ENCODE measurements at regions not wholly inside any gene's neighbourhood (a gene's known extent, or its start where the extent isn't known, plus 50 kb on each side); places are given as distances from the start of the nearest gene placed in this dataset.

DNA sequence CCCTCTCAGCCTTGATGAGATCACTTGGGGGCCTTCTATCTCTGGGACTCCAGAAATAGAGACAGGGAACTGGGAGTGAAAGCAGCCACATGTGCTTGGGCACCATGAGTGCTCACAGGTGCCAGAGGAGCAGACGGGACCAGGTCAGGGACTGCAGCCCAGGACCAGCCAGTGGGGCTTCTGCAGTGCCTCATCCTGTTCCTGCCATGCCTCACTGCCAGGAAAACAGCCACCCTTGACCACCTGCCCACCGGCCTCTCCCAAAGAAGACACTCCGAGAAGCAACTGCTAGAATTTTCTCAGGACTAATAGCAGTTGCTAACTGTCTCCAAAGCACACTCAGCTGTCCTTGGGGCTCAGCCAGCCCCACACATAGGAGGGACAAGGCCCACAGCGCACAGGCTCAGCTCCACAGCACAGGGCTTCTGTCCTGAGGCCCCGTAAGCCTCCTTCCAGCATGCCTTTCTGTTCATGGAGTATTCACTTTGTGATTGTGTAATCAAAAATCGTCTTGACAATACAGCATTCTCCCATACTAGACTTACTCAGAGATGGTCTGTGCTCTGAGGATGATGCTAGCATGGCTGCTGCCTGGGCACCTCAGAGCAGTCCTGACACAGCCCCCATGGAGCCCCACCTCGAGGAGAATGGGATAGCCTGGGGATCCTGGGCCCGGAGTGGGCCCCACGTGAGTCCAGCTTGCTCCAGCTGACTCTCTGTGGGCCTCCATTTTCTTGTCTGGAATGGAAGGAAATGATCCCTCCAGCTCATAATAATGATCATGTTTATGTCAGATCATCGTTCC is 115.7 kb upstream of the RET start:
- TF ChIP-seq CTCF (IDR thresholded peaks at IDR 0.05): no peak
- no peak for TF ChIP-seq ZFX (IDR thresholded peaks at IDR 0.05; ENCODE audit: borderline replicate concordance)
